DND-41 (cell line): ENCODE measurements at regions not wholly inside any gene's neighbourhood (a gene's known extent, or its start where the extent isn't known, plus 50 kb on each side); places are given as distances from the start of the nearest gene placed in this dataset.

Experiments
- CTCF ChIP-seq: IDR thresholded peaks from 2 replicates; pipeline ENCODE4 v1.5.1; 2012; ENCODE audit warnings: borderline replicate concordance, low read length, moderate library complexity, mild to moderate bottlenecking; ENCODE audit not compliant: poor library complexity, severe bottlenecking; ENCODE audit errors: extremely low read depth
- EZH2 ChIP-seq: IDR thresholded peaks from 3 replicates; pipeline ENCODE4 v1.6.1; 2012; ENCODE audit warnings: borderline replicate concordance, low read depth, mild to moderate bottlenecking, moderate library complexity, low read length, inconsistent platforms; ENCODE audit not compliant: severe bottlenecking

GRCh38 chr21:41651406-41651805 is 115.4 kb downstream of the RIPK4 start:
- TF ChIP-seq CTCF: no peak
- no peak for TF ChIP-seq EZH2
